ENCODE measurements at regions not wholly inside any gene's neighbourhood (a gene's known extent, or its start where the extent isn't known, plus 50 kb on each side); places are given as distances from the start of the nearest gene placed in this dataset.

DNA sequence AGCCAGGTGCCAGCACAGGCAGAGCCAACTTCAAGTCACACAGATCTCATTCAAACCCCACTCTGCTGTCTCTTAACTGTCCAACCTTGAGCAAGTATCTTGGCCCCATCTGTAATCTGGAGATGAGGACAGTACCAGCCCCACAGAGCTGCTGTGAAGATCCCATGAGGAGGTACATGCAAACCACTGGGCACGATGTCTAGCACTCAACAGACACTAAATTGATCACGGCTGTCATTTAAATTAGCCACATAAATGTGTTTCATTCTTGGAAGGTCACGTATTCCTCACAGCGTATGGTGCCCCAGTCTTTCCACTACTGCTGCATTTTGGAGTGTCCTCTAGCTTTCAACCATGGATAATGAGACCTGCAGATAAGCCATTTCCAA lies 167.6 kb upstream of the ID2 start:
- TF ChIP-seq, protein P1, sequence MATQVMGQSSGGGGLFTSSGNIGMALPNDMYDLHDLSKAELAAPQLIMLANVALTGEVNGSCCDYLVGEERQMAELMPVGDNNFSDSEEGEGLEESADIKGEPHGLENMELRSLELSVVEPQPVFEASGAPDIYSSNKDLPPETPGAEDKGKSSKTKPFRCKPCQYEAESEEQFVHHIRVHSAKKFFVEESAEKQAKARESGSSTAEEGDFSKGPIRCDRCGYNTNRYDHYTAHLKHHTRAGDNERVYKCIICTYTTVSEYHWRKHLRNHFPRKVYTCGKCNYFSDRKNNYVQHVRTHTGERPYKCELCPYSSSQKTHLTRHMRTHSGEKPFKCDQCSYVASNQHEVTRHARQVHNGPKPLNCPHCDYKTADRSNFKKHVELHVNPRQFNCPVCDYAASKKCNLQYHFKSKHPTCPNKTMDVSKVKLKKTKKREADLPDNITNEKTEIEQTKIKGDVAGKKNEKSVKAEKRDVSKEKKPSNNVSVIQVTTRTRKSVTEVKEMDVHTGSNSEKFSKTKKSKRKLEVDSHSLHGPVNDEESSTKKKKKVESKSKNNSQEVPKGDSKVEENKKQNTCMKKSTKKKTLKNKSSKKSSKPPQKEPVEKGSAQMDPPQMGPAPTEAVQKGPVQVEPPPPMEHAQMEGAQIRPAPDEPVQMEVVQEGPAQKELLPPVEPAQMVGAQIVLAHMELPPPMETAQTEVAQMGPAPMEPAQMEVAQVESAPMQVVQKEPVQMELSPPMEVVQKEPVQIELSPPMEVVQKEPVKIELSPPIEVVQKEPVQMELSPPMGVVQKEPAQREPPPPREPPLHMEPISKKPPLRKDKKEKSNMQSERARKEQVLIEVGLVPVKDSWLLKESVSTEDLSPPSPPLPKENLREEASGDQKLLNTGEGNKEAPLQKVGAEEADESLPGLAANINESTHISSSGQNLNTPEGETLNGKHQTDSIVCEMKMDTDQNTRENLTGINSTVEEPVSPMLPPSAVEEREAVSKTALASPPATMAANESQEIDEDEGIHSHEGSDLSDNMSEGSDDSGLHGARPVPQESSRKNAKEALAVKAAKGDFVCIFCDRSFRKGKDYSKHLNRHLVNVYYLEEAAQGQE (IDR thresholded peaks at IDR 0.05; ENCODE audit: low read depth), result no peak
- TF ChIP-seq RAD21 (IDR thresholded peaks at IDR 0.05; ENCODE audit: low read depth), result no peak
- TF ChIP-seq CEBPB (IDR thresholded peaks at IDR 0.05), result no peak
- TF ChIP-seq TEAD4 (IDR thresholded peaks at IDR 0.05), result no peak
- TF ChIP-seq, protein P2, sequence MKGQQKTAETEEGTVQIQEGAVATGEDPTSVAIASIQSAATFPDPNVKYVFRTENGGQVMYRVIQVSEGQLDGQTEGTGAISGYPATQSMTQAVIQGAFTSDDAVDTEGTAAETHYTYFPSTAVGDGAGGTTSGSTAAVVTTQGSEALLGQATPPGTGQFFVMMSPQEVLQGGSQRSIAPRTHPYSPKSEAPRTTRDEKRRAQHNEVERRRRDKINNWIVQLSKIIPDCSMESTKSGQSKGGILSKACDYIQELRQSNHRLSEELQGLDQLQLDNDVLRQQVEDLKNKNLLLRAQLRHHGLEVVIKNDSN (IDR thresholded peaks at IDR 0.05), result no peak
- TF ChIP-seq EP300 (IDR thresholded peaks at IDR 0.05; ENCODE audit: borderline replicate concordance), result no peak
- no peak for TF ChIP-seq YY1 (IDR thresholded peaks at IDR 0.05; ENCODE audit: low read depth)
- TF ChIP-seq TCF12 (IDR thresholded peaks at IDR 0.05; ENCODE audit: low read depth), result no peak

DNA sequence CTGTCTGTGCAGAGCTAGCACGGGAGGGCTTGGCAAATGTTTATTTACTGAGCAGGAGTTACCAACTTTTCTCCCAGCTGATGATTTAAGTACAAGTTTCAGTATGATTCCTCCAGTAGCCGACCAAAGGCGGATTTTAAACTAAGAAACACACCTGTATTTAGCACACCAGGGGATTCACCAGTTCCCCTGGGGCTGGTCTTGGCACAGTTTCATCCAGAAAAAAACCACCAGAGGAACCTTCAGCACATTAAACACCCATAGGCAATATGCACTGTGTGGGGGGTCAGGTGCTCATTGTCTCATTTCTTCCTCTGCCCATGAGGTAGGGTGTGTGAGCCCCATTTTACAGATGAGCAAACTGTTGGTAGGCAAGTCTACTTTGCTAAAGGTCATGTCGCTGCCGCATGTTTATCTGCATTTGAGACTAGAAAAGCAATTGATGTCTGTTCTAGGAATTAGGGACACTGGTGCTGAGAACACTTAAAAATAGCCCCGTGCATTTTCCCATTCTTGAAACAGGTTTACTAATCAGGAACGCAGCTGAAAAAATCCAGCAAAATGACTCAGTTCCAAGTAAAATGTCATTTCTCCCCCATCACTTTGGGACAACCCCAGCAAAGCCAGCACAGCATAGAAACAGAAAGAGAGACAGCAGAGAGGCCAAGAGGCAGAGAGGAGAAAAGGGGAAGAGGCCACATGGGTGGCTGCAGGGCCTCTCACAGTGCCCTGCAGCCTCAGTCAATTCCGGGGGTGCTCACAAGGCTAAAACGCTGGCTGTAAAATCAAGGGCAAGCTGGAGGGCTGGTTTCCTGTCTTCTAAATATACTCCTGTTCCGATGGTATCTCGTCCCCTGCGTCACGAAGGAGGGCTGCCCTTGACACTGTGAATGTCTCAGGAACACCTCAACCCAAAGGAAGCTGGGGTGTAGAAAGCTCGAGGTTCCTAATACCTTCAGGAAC lies 166.8 kb upstream of the ID2 start:
- TF ChIP-seq EP300 (IDR thresholded peaks at IDR 0.05; ENCODE audit: borderline replicate concordance) (no peak), TAF1 (IDR thresholded peaks at IDR 0.05; ENCODE audit: low read depth) (no peak), FOXM1 (IDR thresholded peaks at IDR 0.05; ENCODE audit: borderline replicate concordance, low read depth) (no peak), CEBPB (IDR thresholded peaks at IDR 0.05) (no peak), CREB1 (IDR thresholded peaks at IDR 0.05; ENCODE audit: low read depth) (no peak)
- TF ChIP-seq, protein P1 (IDR thresholded peaks at IDR 0.05; ENCODE audit: low read depth), result no peak
- TF ChIP-seq, protein P2 (IDR thresholded peaks at IDR 0.05), result no peak

DNA sequence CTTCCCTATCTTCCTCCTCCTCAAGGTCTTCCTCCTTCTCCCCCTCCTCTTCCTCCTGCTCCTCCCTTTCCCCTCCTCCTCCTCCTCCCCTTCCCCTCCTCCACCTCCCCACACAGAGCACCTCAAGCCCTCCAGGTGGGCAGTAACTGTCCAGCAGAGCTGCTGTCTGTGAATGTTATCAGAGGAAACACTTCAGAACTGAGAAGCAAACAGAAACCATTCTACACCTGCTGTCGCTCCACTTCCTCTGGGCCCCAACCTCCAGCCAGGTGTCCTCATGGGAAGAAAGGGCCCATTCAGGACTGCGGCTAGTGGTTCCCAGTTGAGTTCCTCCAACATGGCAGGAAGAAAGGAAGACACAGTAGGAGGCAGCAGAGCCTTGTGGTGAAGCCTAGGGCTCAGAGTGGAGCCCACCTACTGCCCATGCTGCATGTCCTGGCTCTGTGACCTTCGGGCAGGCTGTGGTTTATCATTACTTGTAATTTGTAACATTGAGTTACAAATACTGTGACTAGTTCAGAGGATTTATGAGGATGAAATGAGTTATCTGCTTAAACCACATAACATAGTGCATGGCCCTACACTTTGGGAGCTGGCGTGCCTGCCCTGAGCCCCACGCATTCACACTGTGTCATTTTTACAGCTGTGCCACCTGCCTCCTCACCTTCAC lies 165.9 kb upstream of the ID2 start:
- TF ChIP-seq EP300 (IDR thresholded peaks at IDR 0.05; ENCODE audit: borderline replicate concordance) (no peak), TEAD4 (IDR thresholded peaks at IDR 0.05) (no peak), NFIC (IDR thresholded peaks at IDR 0.05) (no peak)
- TF ChIP-seq, protein P3, sequence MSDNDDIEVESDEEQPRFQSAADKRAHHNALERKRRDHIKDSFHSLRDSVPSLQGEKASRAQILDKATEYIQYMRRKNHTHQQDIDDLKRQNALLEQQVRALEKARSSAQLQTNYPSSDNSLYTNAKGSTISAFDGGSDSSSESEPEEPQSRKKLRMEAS (IDR thresholded peaks at IDR 0.05), result no peak

DNA sequence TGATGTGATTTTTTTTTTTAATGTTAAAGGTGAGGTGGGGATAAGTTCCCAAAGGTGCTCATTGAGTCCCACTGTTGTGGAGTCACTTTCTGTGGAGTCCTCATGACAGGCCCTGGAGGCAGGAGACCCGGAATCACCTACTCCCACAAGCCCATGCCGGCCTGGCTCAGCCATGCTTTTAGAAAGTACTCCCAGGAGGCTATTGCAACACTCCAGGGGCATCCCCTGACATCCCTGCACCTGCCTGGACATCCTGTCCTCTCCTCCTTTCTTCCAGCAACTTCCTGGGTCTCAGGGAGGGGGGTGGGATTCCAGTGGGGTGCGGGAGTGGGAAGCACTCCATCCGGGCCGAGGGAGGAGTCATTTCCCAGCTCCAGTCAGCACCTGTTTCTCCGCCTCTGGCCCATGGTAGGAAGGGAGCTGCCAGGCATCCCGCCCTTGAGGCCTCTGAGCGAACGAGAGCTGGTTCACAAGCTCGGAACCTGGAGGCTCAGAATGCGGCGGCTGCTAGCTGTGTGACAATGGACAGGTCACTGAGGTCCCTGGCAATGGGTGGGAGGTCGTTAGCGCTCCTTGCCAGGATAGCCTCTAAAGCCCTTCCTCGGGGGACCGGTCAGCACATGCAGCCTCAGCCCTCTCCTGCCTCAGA lies 163.9 kb upstream of the ID2 start:
- TF ChIP-seq CREB1 (IDR thresholded peaks at IDR 0.05; ENCODE audit: low read depth) (no peak), CEBPB (IDR thresholded peaks at IDR 0.05) (no peak), TEAD4 (IDR thresholded peaks at IDR 0.05) (no peak), EGR1 (IDR thresholded peaks at IDR 0.05) (no peak), ZBTB7A (IDR thresholded peaks at IDR 0.05; ENCODE audit: low read depth) (no peak), RAD21 (IDR thresholded peaks at IDR 0.05; ENCODE audit: low read depth) (no peak), EP300 (IDR thresholded peaks at IDR 0.05; ENCODE audit: borderline replicate concordance) (no peak), YY1 (IDR thresholded peaks at IDR 0.05; ENCODE audit: low read depth) (no peak), FOXM1 (IDR thresholded peaks at IDR 0.05; ENCODE audit: borderline replicate concordance, low read depth) (no peak), TAF1 (IDR thresholded peaks at IDR 0.05; ENCODE audit: low read depth) (no peak)
- TF ChIP-seq, protein P2 (IDR thresholded peaks at IDR 0.05), result no peak
- TF ChIP-seq, protein P1 (IDR thresholded peaks at IDR 0.05; ENCODE audit: low read depth), result no peak
